ENCODE measurements at regions not wholly inside any gene's neighbourhood (a gene's known extent, or its start where the extent isn't known, plus 50 kb on each side); places are given as distances from the start of the nearest gene placed in this dataset.

DNA sequence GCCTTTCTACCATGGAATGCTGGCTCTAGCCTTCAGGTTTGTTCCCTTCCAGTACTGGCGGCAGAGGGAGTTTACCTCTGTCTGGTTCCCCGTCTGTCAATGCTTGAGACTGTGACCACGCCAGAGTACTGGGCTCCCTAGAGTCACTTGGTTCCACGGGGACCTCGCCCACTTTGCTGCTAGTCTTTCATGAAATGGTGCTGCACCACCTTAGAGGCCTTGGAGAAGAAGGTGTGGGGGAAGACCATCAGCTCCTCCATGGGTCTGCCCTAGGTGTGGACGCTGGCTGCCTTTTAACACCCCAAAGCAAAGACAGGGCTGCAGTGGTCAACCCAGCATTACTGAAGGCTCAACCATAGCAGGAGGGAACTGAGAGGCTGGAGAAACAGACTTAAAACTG, 55.3 kb upstream of the KSR1 start:
- TF ChIP-seq CTCF (optimal IDR thresholded peaks at IDR 0.05 in 1 of 3, IDR thresholded peaks at IDR 0.05 in 1 of 3, conservative IDR thresholded peaks at IDR 0.05 in 1 of 3; ENCODE audit: extremely low read depth in 1 of 3, insufficient read depth in 2 of 3, low read length in 3 of 3) (no peak), EZH2 (IDR thresholded peaks at IDR 0.05; ENCODE audit: low read length) (no peak)

All from keratinocyte (primary cell).